ENCODE measurements at regions not wholly inside any gene's neighbourhood (a gene's known extent, or its start where the extent isn't known, plus 50 kb on each side); places are given as distances from the start of the nearest gene placed in this dataset.

- Histone ChIP-seq H3K9me3 (ENCODE audit: severe bottlenecking) (no peaks in the 10 kb centered on the region), H3K27ac (ENCODE audit: poor library complexity, severe bottlenecking) (no peak overlapping the region), H3K4me3 (ENCODE audit: severe bottlenecking) (no peak overlapping the region), H3K27me3 (ENCODE audit: insufficient read depth, poor library complexity, severe bottlenecking) (no peaks in the 10 kb centered on the region), H3K36me3 (ENCODE audit: low read depth) (no peaks in the 10 kb centered on the region), H3K4me1 (ENCODE audit: insufficient read depth, poor library complexity, severe bottlenecking) (no peaks in the 10 kb centered on the region)
- ATAC-seq (ENCODE audit: low read depth) (no peak), DNase-seq (ENCODE audit: low spot score) (no peak)
- TF ChIP-seq CTCF (IDR thresholded peaks at IDR 0.05; ENCODE audit: poor library complexity, severe bottlenecking): no peak
Measured at GRCh38 chr10:16187161-16187560, 249.6 kb upstream of the PTER start.

- no peak overlapping the region for H3K4me3 ChIP-seq (ENCODE audit: severe bottlenecking)
- no peak overlapping the region for H3K27ac ChIP-seq (ENCODE audit: poor library complexity, severe bottlenecking)
- no peak for DNase-seq (ENCODE audit: low spot score)
- H3K4me1 ChIP-seq (ENCODE audit: insufficient read depth, poor library complexity, severe bottlenecking): no peaks in the 10 kb centered on the region
- 0 out of 3 replicates have a peak, but pooled peaks have one; percentile 27 for ATAC-seq (ENCODE audit: low read depth)
- no peaks in the 10 kb centered on the region for H3K27me3 ChIP-seq (ENCODE audit: insufficient read depth, poor library complexity, severe bottlenecking)
- TF ChIP-seq CTCF (IDR thresholded peaks at IDR 0.05; ENCODE audit: poor library complexity, severe bottlenecking): no peak
- H3K9me3 ChIP-seq (ENCODE audit: severe bottlenecking): no peaks in the 10 kb centered on the region
- H3K36me3 ChIP-seq (ENCODE audit: low read depth): no peaks in the 10 kb centered on the region
Measured at GRCh38 chr10:16192337-16192736, 244.5 kb upstream of the PTER start.

GRCh38 chr10:16193241-16193640 lies 243.6 kb upstream of the PTER start:
- no peak for ATAC-seq (ENCODE audit: low read depth)
- Histone ChIP-seq H3K27me3 (ENCODE audit: insufficient read depth, poor library complexity, severe bottlenecking) (no peaks in the 10 kb centered on the region), H3K36me3 (ENCODE audit: low read depth) (no peaks in the 10 kb centered on the region), H3K4me3 (ENCODE audit: severe bottlenecking) (no peak overlapping the region), H3K27ac (ENCODE audit: poor library complexity, severe bottlenecking) (no peak overlapping the region), H3K9me3 (ENCODE audit: severe bottlenecking) (no peaks in the 10 kb centered on the region), H3K4me1 (ENCODE audit: insufficient read depth, poor library complexity, severe bottlenecking) (no peaks in the 10 kb centered on the region)
- no peak for TF ChIP-seq CTCF (IDR thresholded peaks at IDR 0.05; ENCODE audit: poor library complexity, severe bottlenecking)
- no peak for DNase-seq (ENCODE audit: low spot score)

GRCh38 chr10:16195178-16195769 lies 241.5 kb upstream of the PTER start:
- DNase-seq (ENCODE audit: low spot score) (no peak), ATAC-seq (ENCODE audit: low read depth) (no peak)
- Histone ChIP-seq H3K27me3 (ENCODE audit: insufficient read depth, poor library complexity, severe bottlenecking) (no peaks in the 10 kb centered on the region), H3K4me1 (ENCODE audit: insufficient read depth, poor library complexity, severe bottlenecking) (no peaks in the 10 kb centered on the region), H3K27ac (ENCODE audit: poor library complexity, severe bottlenecking) (no peak overlapping the region), H3K36me3 (ENCODE audit: low read depth) (no peaks in the 10 kb centered on the region), H3K9me3 (ENCODE audit: severe bottlenecking) (no peaks in the 10 kb centered on the region), H3K4me3 (ENCODE audit: severe bottlenecking) (no peak overlapping the region)
- no peak for TF ChIP-seq CTCF (IDR thresholded peaks at IDR 0.05; ENCODE audit: poor library complexity, severe bottlenecking)

- Histone ChIP-seq H3K27me3 (ENCODE audit: insufficient read depth, poor library complexity, severe bottlenecking) (no peaks in the 10 kb centered on the region), H3K9me3 (ENCODE audit: severe bottlenecking) (no peaks in the 10 kb centered on the region), H3K27ac (ENCODE audit: poor library complexity, severe bottlenecking) (no peak overlapping the region), H3K4me1 (ENCODE audit: insufficient read depth, poor library complexity, severe bottlenecking) (no peaks in the 10 kb centered on the region), H3K36me3 (ENCODE audit: low read depth) (no peaks in the 10 kb centered on the region), H3K4me3 (ENCODE audit: severe bottlenecking) (no peak overlapping the region)
- DNase-seq (ENCODE audit: low spot score) (no peak), ATAC-seq (ENCODE audit: low read depth) (no peak)
- TF ChIP-seq CTCF (IDR thresholded peaks at IDR 0.05; ENCODE audit: poor library complexity, severe bottlenecking): no peak
Measured at GRCh38 chr10:16195894-16196293, 240.9 kb upstream of the PTER start.

All from RWPE2 (cell line).